ENCODE measurements at regions not wholly inside any gene's neighbourhood (a gene's known extent, or its start where the extent isn't known, plus 50 kb on each side); places are given as distances from the start of the nearest gene placed in this dataset.

GRCh38 chr1:72601035-72601674 is 318.8 kb upstream of the NEGR1 start:
- DNase-seq, result no peak

GRCh38 chr1:72586023-72586685 is 303.8 kb upstream of the NEGR1 start:
- no peak for DNase-seq

- no peak for DNase-seq
Observed at GRCh38 chr1:72579629-72580028, 297.3 kb upstream of the NEGR1 start.

- DNase-seq, result no peak
Observed at GRCh38 chr1:72570815-72571214, 288.5 kb upstream of the NEGR1 start.

GRCh38 chr1:72568113-72568512 is 285.8 kb upstream of the NEGR1 start:
- DNase-seq, result no peak

GRCh38 chr1:72567521-72567920 is 285.2 kb upstream of the NEGR1 start:
- DNase-seq, result no peak

GRCh38 chr1:72564749-72565148 is 282.4 kb upstream of the NEGR1 start:
- DNase-seq, result no peak

- DNase-seq, result no peak
Observed at GRCh38 chr1:72557446-72558049, 275.2 kb upstream of the NEGR1 start.

- DNase-seq, result no peak
Observed at GRCh38 chr1:72547412-72547811, 265.1 kb upstream of the NEGR1 start.

GRCh38 chr1:72540674-72541073 is 258.3 kb upstream of the NEGR1 start:
- DNase-seq, result no peak

GRCh38 chr1:72535470-72535869 is 253.1 kb upstream of the NEGR1 start:
- DNase-seq, result no peak

GRCh38 chr1:72530646-72531045 is 248.3 kb upstream of the NEGR1 start:
- no peak for DNase-seq

GRCh38 chr1:72526926-72527325 is 244.6 kb upstream of the NEGR1 start:
- no peak for DNase-seq

- no peak for DNase-seq
Observed at GRCh38 chr1:72524021-72524420, 241.7 kb upstream of the NEGR1 start.

- no peak for DNase-seq
Observed at GRCh38 chr1:72521659-72522058, 239.3 kb upstream of the NEGR1 start.

- no peak for DNase-seq
Observed at GRCh38 chr1:72516826-72517225, 234.5 kb upstream of the NEGR1 start.

- DNase-seq, result no peak
Observed at GRCh38 chr1:72516264-72516663, 233.9 kb upstream of the NEGR1 start.

GRCh38 chr1:72498371-72498770 is 216.0 kb upstream of the NEGR1 start:
- DNase-seq, result no peak

GRCh38 chr1:72489801-72490200 is 207.5 kb upstream of the NEGR1 start:
- no peak for DNase-seq

GRCh38 chr1:72485801-72486200 is 203.5 kb upstream of the NEGR1 start:
- no peak for DNase-seq

GRCh38 chr1:72483846-72484357 is 201.6 kb upstream of the NEGR1 start:
- DNase-seq, result no peak

GRCh38 chr1:72482736-72483413 is 200.5 kb upstream of the NEGR1 start:
- no peak for DNase-seq

- DNase-seq, result no peak
Observed at GRCh38 chr1:72481420-72481970, 199.2 kb upstream of the NEGR1 start.

Measured in CD4-positive, alpha-beta T cell treated with Interferon alpha-2 for 1 hour (primary cell).